Caki2 (cell line): ENCODE measurements at regions not wholly inside any gene's neighbourhood (a gene's known extent, or its start where the extent isn't known, plus 50 kb on each side); places are given as distances from the start of the nearest gene placed in this dataset.
"Not testable (repeated sequence)": the region's sequence is repeated elsewhere in the genome, so short reads cannot be mapped to it uniquely, and the experiment has no call there.

Experiments
- DNase-seq: peaks from one replicate; pipeline ENCODE4 v3.0.0-alpha.2; 2015; ENCODE audit warnings: low read depth
- in situ Hi-C: cut with HindIII; loops from 2 replicates; pipeline ENCODE4 v1.10.0; 2016; ENCODE audit warnings: low sequenced_read_pairs, low pct_unique_long_range_greater_than_20kb, mixed read lengths

GRCh38 chr12:17296882-17297281 is 690.9 kb upstream of the LMO3 start:
- DNase-seq = peak; percentile 12
- in situ Hi-C loops = no loop called here

DNA sequence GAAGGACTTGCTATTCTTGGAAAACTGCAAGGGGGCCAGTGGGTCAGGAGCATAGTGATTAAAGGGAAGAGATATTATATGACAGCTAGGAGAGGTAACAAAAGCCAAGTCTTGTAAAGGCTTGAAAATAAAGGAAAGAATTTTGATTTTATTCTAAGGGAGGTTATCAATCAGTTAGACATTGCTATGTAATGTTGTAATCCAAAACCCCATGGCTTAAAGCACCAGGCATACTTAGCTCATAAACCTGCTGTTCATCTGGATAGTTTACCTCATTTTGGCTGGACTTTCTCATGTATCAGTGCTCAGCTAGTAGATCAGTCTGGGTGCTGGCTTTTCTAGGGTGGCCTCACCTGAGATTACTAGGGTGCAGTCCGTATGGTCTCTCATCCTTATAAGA is 680.9 kb upstream of the LMO3 start:
- DNase-seq = no peak
- in situ Hi-C loops = no loop called here

GRCh38 chr12:17284873-17285272 is 678.9 kb upstream of the LMO3 start:
- in situ Hi-C loops = no loop called here
- DNase-seq = no peak

GRCh38 chr12:17283563-17283962 is 677.6 kb upstream of the LMO3 start:
- DNase-seq = no peak
- in situ Hi-C loops = no loop called here

DNA sequence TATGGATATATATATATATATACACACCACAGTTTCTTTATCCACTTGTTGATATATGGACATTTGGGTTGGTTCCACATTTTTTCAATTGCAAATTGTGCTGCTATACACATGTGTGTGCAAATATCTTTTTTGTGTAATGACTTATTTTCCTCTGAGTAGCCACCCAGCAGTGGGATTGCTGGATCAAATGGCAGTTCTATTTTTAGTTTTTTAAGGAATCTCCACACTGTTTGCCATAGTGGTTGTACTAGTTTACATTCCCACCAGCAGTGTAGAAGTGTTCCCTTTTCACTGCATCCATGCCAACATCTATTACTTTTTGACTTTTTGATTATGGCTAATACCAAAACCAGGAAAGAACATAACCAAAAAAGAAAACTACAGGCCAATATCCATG is 676.2 kb upstream of the LMO3 start:
- DNase-seq, in situ Hi-C loops: not testable (repeated sequence)

DNA sequence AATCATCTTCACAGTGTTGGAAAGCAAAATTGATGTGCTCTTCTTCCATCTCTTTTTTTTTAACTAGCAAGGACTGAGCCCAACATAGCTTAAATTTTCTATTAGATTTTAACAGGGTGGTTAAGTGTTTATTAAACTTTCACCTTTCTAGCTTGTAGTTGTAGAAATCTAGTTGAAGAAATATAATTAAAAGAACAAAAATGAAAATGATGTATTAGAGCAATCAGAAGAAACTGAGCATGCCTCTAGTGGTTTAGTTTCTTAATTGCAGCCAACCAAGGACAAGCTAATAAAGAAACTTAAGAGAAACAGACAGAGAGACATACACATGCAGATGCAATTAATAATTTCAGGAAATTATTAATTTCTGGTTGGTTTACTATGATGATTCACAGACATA is 673.0 kb upstream of the LMO3 start:
- in situ Hi-C loops = no loop called here
- DNase-seq = peak; percentile 4

DNA sequence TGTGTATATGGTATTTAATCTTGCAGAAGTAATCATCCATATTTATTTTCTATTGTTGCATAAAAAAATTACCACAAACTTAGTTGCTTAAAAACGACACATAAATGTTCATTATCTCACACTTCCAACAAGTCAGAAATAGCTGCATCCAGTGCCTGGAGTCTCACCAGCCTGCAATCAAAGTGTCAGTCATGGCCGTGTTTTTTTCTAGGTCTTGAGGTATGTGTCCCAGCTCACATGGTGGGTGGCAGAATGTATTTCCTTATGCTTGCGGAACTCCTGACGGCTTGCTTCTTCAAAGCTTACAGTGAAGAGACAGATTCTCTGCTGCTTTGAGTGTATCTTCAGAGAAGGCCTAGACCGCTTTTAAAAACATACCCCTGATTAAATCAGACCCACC is 670.2 kb upstream of the LMO3 start:
- in situ Hi-C loops = no loop called here
- DNase-seq = no peak

- in situ Hi-C loops = no loop called here
- DNase-seq = no peak
Measured at GRCh38 chr12:17266856-17267255, 660.9 kb upstream of the LMO3 start.

DNA sequence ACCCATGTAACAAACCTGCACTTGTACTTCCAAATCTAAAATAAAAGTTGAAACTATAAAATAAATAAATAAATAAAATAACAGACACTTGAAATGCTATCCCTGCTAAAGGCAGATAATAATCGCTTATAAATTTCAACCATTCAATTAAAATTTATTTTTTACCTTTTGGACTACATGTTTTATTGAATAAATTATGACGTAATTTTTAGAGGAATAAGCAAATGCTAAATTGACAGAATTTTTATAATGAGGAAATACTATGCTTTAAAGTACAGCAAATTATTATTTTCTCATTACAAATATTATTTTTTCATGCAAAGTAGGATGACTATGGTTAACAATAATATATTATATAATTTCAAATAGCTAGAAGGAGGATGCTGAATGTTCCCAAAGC is 658.6 kb upstream of the LMO3 start:
- no peak for DNase-seq
- in situ Hi-C loops = no loop called here

GRCh38 chr12:17239874-17240273 is 633.9 kb upstream of the LMO3 start:
- DNase-seq = no peak

GRCh38 chr12:17235996-17236395 is 630.0 kb upstream of the LMO3 start:
- DNase-seq = no peak
- in situ Hi-C loops = no loop called here

More at GRCh38 chr12:17239874-17240273, 633.9 kb upstream of the LMO3 start:
- in situ Hi-C loops = no loop called here

DNA sequence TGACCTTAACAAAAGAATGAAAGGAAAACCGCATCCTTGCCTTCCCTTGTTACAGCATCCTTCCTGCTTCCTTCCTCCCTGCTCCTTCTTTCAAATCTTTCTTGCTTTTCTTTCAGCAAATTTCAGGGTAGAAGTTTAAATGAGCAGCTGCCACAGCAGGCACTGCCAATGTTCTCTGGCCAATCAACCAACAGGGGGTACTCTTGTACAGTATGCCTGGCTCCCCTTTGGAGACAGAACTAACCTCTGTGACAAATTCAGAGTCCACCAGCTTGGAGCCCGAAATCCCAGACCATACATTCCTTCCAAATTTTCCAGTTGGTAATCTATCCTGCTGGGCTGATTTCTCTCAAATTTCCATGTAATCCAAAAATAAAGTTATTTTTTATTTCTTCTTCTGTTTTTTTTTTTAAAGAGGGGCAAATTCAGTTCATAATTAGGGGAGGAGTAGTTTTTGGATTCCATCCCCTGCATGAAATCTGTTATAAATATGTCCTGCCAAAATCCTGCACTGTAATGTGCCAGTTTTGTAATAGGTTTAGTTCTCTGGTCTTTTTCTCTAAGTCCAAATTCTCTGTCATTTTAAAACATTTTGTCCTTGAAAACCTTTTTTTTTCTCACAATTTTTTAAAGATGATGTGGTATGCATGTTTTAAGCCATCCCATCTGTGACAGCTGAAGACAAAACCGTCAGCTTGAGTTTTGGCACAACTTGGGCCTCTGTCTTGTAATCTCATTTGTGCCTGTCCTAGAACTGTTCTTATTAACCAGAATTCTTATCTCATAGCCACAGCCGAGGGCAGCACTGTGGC is 610.0 kb upstream of the LMO3 start:
- in situ Hi-C loops = no loop called here
- no peak for DNase-seq

DNA sequence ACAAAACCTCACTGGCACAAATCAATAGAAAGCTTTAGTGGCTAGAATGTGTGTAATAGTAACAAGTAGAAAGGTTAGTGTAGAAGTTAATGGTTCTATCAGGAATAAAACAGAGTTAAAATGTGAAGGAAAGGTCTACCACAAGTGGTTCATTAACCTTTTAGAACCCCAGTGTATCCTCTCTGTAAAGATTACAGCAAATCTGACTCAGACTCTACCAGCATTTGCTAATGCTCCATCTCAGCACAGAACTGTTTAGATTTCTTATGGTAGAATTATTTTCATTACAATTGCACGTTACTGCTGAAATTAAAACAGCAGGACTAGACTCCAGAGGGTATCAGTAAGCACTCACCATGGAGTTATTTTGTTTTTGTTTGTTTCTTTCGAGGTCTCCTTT is 609.0 kb upstream of the LMO3 start:
- in situ Hi-C loops = no loop called here
- DNase-seq = peak; percentile 17

DNA sequence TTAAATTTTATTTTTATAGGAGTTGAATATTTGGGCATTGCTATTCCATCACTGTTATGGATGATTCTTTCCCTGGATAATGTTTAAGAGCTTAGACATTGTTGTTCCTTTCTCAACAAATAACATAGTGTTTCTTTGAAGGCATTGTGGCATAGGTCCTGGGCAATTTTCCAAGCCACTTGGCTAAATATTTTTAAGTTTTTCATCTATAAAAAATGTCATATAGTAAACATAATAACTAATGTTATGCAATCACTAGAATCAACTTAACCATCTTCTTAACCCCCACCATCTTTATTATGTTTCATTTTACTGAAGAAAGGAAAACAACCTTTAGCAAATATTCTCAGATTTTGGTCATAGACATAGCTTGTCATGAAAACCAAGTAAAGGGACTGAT is 600.6 kb upstream of the LMO3 start:
- DNase-seq = no peak
- in situ Hi-C loops = no loop called here

DNA sequence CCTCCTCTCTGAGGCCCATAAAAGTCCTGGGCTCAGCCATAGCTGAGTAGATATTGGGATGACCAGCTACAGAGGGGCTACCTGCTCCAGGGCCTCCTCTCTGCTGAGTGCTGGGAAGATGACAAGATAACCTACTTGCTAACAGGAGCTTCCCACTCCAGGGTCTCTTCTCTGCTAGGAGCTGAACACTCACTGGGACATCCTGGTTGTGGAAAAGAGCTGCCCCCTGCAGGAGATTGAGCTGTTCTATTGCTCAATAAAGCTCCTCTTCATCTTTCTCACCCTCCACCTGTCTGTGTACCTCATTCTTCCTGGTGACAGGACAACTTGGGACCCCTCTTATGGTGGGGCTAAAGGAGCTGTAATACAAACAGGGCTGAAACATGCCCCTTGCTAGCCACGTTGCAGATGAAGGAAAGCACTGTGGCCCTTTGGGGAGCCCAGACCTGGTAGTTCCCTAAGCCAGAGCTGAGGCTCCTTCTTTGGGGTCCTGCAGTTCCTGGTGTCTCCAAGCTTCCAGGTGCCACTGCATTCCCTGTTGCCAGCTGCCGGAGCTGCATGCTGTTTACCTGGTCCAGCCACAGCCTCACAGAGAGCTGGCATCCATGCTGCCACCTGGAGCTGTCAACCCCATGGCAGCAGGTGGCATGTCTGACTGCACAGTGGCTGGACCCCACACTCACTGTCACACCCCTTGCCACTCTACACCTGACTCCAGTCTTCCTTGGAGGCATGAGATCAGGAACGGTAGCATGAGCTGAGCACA is 598.5 kb upstream of the LMO3 start:
- in situ Hi-C loops = no loop called here
- DNase-seq = no peak

DNA sequence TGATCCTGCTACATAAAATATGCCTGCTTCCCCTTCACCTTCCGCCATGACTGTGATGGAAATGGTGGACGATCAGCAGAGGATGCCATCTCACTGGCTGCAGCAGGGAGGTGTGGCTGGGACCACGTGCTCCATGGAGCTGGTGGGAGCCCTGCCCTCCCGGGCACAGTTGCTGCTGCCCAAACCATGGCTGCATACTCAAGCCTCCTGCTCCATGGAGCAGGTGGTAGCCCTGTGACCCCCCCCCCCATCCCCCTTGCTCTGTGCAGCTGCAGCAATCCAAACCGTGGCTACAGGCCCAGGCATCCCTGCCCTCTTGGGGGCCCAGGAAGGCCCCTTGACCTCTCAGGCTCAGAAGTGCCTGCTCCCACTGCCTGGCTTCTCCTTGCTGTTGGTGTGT is 597.5 kb upstream of the LMO3 start:
- DNase-seq = no peak
- in situ Hi-C loops = no loop called here

- in situ Hi-C loops = no loop called here
Measured at GRCh38 chr12:17197971-17198370, 592.0 kb upstream of the LMO3 start.

DNA sequence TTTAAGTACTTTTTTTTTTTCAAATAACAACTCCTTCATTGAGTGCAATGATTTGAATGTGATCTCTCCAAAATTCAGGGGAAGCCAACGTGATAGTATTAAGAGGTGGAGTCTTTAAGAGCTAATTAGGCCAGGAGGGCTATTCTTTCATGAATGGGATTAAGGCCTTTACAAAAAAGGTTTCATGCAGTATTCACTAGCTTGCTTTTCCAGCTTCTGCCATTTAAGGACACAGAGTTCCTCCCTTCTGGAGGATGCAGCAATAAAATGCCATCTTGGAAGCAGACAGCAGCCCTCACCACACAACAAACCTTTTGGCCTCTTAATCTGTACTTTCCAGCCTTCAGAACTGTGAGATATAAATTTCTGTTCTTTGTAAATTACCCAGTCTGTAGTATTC is 586.8 kb upstream of the LMO3 start:
- in situ Hi-C loops = no loop called here
- DNase-seq = no peak

More at GRCh38 chr12:17197971-17198370, 592.0 kb upstream of the LMO3 start:
- DNase-seq = no peak

GRCh38 chr12:17169726-17170471 is 563.9 kb upstream of the LMO3 start:
- in situ Hi-C loops = no loop called here
- DNase-seq = no peak
